ENCODE measurements at regions not wholly inside any gene's neighbourhood (a gene's known extent, or its start where the extent isn't known, plus 50 kb on each side); places are given as distances from the start of the nearest gene placed in this dataset.

DNA sequence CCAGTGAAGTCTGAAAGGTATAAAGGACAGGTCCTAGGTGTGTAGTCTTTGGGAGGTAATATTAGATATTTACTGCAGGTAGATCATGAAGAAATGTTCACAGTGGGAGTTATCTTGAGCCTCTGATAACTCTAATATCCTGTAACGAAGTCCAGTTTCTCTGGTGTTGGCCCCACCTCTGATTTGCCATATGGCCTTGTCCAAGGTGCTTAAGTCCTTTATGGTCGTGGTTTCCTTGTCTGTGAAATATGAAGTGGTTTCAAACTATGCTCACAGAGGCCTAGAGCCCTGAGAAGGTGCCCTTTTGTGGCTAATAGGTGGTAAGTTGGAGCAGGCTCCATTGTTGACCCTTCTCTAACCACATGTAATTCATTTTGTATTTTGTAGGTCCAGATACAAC, 190.7 kb downstream of the ICOS start:
- TF ChIP-seq CTCF (conservative IDR thresholded peaks at IDR 0.05; ENCODE audit: low read depth in 2 of 2) (no peak), POLR2AphosphoS5 (IDR thresholded peaks at IDR 0.05; ENCODE audit: low read depth) (no peak)

Data from GM23338 (cell line).